GM23338 (cell line): ENCODE measurements at regions not wholly inside any gene's neighbourhood (a gene's known extent, or its start where the extent isn't known, plus 50 kb on each side); places are given as distances from the start of the nearest gene placed in this dataset.
"Not testable (repeated sequence)": the region's sequence is repeated elsewhere in the genome, so short reads cannot be mapped to it uniquely, and the experiment has no call there.

Source experiments
- ATAC-seq: fragments of 200-7000 bp; cut with Tn5 transposase; 3 replicates; pipeline ENCODE4 v1.9.1; 2020
- DNase-seq: peaks from one replicate; pipeline ENCODE4 v3.0.0-alpha.2; 2015; ENCODE audit warnings: low spot score
- H2AFZ ChIP-seq: fragments of 200-600 bp; sonication (generic); 2 replicates; pipeline ENCODE4 v1.8.0; 2016; ENCODE audit warnings: antibody characterized with exemption, mild to moderate bottlenecking, moderate library complexity
- H3F3A ChIP-seq: fragments of 200-600 bp; sonication (generic); replicated peaks from 2 replicates; pipeline ENCODE4 v1.8.0; 2017; ENCODE audit warnings: antibody characterized with exemption, mixed run types, low read depth
- H3K27ac ChIP-seq: fragments of 200-600 bp; sonication (generic); 2 replicates; pipeline ENCODE4 v1.6.1; 2016; ENCODE audit warnings: low read depth
- H3K27me3 ChIP-seq: fragments of 200-600 bp; sonication (generic); 2 replicates; pipeline ENCODE4 v1.8.0; 2016; ENCODE audit warnings: mild to moderate bottlenecking, mixed run types, moderate library complexity; ENCODE audit not compliant: insufficient read depth
- H3K36me3 ChIP-seq: fragments of 200-600 bp; sonication (generic); 2 replicates; pipeline ENCODE4 v1.8.0; 2016; ENCODE audit warnings: mild to moderate bottlenecking; ENCODE audit not compliant: insufficient read depth
- H3K4me1 ChIP-seq: fragments of 200-600 bp; sonication (generic); 2 replicates; pipeline ENCODE4 v1.8.0; 2016; ENCODE audit warnings: mild to moderate bottlenecking, moderate library complexity; ENCODE audit not compliant: insufficient read depth
- H3K4me2 ChIP-seq: fragments of 200-600 bp; sonication (generic); 2 replicates; pipeline ENCODE4 v1.7.1; 2017; ENCODE audit warnings: mixed run types
- H3K4me3 ChIP-seq: fragments of 200-600 bp; sonication (generic); 2 replicates; pipeline ENCODE4 v1.6.1; 2016; ENCODE audit warnings: mixed run types
- H3K79me2 ChIP-seq: fragments of 200-600 bp; sonication (generic); replicated peaks from 2 replicates; pipeline ENCODE4 v1.8.0; 2017; ENCODE audit warnings: mild to moderate bottlenecking; ENCODE audit not compliant: insufficient read depth
- H3K9me2 ChIP-seq: fragments of 200-600 bp; sonication (generic); 2 replicates; pipeline ENCODE4 v1.8.0; 2017; ENCODE audit not compliant: insufficient read depth
- H4K20me1 ChIP-seq: fragments of 200-600 bp; sonication (generic); replicated peaks from 2 replicates; pipeline ENCODE4 v1.8.0; 2017; ENCODE audit warnings: mild to moderate bottlenecking; ENCODE audit not compliant: insufficient read depth
- H3K27ac Mint-ChIP-seq: 2 replicates; pipeline ENCODE4 v1.8.0; 2020; ENCODE audit warnings: inconsistent platforms, mild to moderate bottlenecking, moderate library complexity, mixed read lengths
- H3K27me3 Mint-ChIP-seq: 3 replicates; pipeline ENCODE4 v1.8.0; 2022; ENCODE audit warnings: low read depth, mild to moderate bottlenecking, moderate library complexity, mixed read lengths, inconsistent platforms; ENCODE audit not compliant: insufficient read depth, poor library complexity
- H3K36me3 Mint-ChIP-seq: 3 replicates; pipeline ENCODE4 v1.8.0; 2021; ENCODE audit warnings: low read depth, mild to moderate bottlenecking, inconsistent platforms, moderate library complexity, mixed read lengths
- H3K4me1 Mint-ChIP-seq: 3 replicates; pipeline ENCODE4 v1.8.0; 2020; ENCODE audit warnings: mild to moderate bottlenecking, inconsistent platforms, mixed read lengths
- H3K4me3 Mint-ChIP-seq: 3 replicates; pipeline ENCODE4 v1.8.0; 2021; ENCODE audit warnings: moderate library complexity, mild to moderate bottlenecking, inconsistent platforms, mixed read lengths
- H3K9me3 Mint-ChIP-seq: 3 replicates; pipeline ENCODE4 v1.8.0; 2020; ENCODE audit warnings: moderate library complexity, mild to moderate bottlenecking, inconsistent platforms, mixed read lengths
- CREB1 ChIP-seq: fragments of 250-450 bp; sonication (Bioruptor Pico); IDR thresholded peaks from 2 replicates; pipeline ENCODE4 v1.5.0; 2020; ENCODE audit warnings: low read depth, mild to moderate bottlenecking, moderate library complexity
- CTCF ChIP-seq, 2 experiments: fragments of 200-600 bp in 1 of 2; sonication (generic) in 1 of 2; conservative IDR thresholded peaks; 2 replicates each; pipeline versions ENCODE4 v1.5.1 to v1.6.1; 2016 to 2017; ENCODE audit warnings: antibody characterized with exemption in 2 of 2, low read depth in 2 of 2, mild to moderate bottlenecking in 2 of 2, moderate library complexity in 1 of 2
- ETS1 ChIP-seq: IDR thresholded peaks from 2 replicates; pipeline ENCODE4 v1.6.1; 2016; ENCODE audit warnings: antibody characterized with exemption
- EZH2phosphoT487 ChIP-seq: fragments of 200-600 bp; sonication (generic); IDR thresholded peaks from one replicate; pipeline ENCODE4 v1.8.1; 2018; ENCODE audit warnings: antibody characterized with exemption; ENCODE audit not compliant: unreplicated experiment
- NANOG ChIP-seq: IDR thresholded peaks from 2 replicates; pipeline ENCODE4 v1.6.1; 2016; ENCODE audit warnings: antibody characterized with exemption, borderline replicate concordance
- STAT1 ChIP-seq: IDR thresholded peaks from one replicate; pipeline ENCODE4 v1.6.1; 2016; ENCODE audit warnings: antibody characterized with exemption; ENCODE audit not compliant: unreplicated experiment
- ZNF114 ChIP-seq: fragments of 250-450 bp; sonication (Bioruptor Pico); IDR thresholded peaks from 2 replicates; pipeline ENCODE4 v1.5.0; 2020; ENCODE audit warnings: mild to moderate bottlenecking, moderate library complexity
- ZNF331 ChIP-seq: fragments of 250-450 bp; sonication (Bioruptor Pico); IDR thresholded peaks from 2 replicates; pipeline ENCODE4 v1.5.0; 2020; ENCODE audit warnings: low read depth, mild to moderate bottlenecking, moderate library complexity

DNA sequence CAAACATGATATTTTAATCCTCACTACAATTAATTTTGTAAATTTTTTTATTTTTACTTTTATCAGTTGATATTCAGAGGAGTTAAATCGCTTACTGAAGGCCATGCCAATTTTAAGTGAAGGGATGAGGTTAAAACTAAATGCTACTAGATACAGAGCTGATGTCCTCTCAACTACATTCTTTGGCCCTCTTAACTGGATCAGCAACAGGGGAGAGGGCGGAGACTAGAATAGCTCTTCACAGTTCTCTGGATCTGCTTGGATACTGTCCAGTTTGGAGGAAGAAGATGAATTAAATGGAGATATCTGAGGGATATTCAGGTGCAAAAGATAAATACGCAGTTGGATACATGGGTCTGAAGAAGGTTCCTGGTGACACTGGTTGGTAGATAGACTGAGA lies 85.6 kb upstream of the LYSMD4 start:
- DNase-seq = no peak
- H3K27ac Mint-ChIP-seq = no peak overlapping the region
- H3K9me3 Mint-ChIP-seq = no peaks in the 10 kb centered on the region
- H3K27me3 Mint-ChIP-seq = peaks cover under 1% of the 10 kb centered on the region
- H3K4me3 Mint-ChIP-seq = no peak overlapping the region
- no peak for TF ChIP-seq CTCF (conservative IDR thresholded peaks at IDR 0.05; ENCODE audit: low read depth in 2 of 2)
- TF ChIP-seq ETS1 = no peak
- TF ChIP-seq EZH2phosphoT487 = no peak
- no peak for TF ChIP-seq NANOG
- TF ChIP-seq STAT1 = no peak
- TF ChIP-seq ZNF331 = no peak
- no peak for TF ChIP-seq ZNF114 (CRISPR knock-in tag)
- no peak for TF ChIP-seq CREB1 (CRISPR knock-in tag)
- Histone ChIP-seq H3F3A (no peaks in the 10 kb centered on the region), H3K9me2 (no peaks in the 10 kb centered on the region), H3K4me2 (no peak overlapping the region), H4K20me1 (no peaks in the 10 kb centered on the region), H3K79me2 (no peaks in the 10 kb centered on the region), H3K4me3 (no peak overlapping the region), H3K27me3 (no peaks in the 10 kb centered on the region), H2AFZ (no peak overlapping the region), H3K4me1 (no peaks in the 10 kb centered on the region), H3K36me3 (no peaks in the 10 kb centered on the region), H3K27ac (no peak overlapping the region)
- ATAC-seq = no peak
- H3K36me3 Mint-ChIP-seq = no peaks in the 10 kb centered on the region
- H3K4me1 Mint-ChIP-seq = no peaks in the 10 kb centered on the region

- H3F3A ChIP-seq, H3K79me2 ChIP-seq, H3K27ac Mint-ChIP-seq, H3K27ac ChIP-seq, DNase-seq, H3K9me2 ChIP-seq, H3K9me3 Mint-ChIP-seq, H3K36me3 Mint-ChIP-seq, H3K4me1 ChIP-seq, H3K4me1 Mint-ChIP-seq, H2AFZ ChIP-seq, H3K4me3 ChIP-seq, H4K20me1 ChIP-seq, H3K4me2 ChIP-seq, H3K27me3 ChIP-seq, H3K4me3 Mint-ChIP-seq, H3K27me3 Mint-ChIP-seq, H3K36me3 ChIP-seq, ATAC-seq: not testable (repeated sequence)
Measured at GRCh38 chr15:99816862-99817261, 83.6 kb upstream of the LYSMD4 start.

DNA sequence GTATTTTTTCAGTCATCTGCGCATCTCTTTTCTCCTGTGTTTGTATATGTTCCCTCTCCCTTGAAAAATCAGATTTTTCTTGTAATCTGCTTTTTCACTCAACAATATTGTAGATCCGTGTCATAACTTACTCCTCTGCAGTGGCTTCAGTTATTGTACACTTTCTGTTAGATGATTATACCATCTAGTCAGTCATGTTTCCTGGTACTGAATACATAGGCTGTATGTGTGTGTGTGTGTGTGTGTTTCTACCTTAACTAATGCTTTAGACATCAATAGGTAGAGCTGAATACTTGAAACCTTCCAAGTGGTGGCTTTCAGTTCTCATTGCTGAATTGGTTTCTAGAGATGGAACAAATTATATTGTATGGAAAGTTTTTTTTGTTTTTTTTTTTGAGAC lies 77.4 kb upstream of the LYSMD4 start:
- not testable (repeated sequence) for H3K36me3 ChIP-seq, H3K79me2 ChIP-seq, H3K27me3 ChIP-seq, H3K36me3 Mint-ChIP-seq, H2AFZ ChIP-seq, DNase-seq, H3K4me2 ChIP-seq, H3K9me3 Mint-ChIP-seq, ATAC-seq, H3K27me3 Mint-ChIP-seq, H3K27ac ChIP-seq, H3F3A ChIP-seq, H3K4me1 Mint-ChIP-seq, H3K4me1 ChIP-seq, H3K9me2 ChIP-seq, H3K4me3 Mint-ChIP-seq, H3K4me3 ChIP-seq, H4K20me1 ChIP-seq, H3K27ac Mint-ChIP-seq

- not testable (repeated sequence) for H3K9me3 Mint-ChIP-seq, H3K4me3 Mint-ChIP-seq, H3K4me1 Mint-ChIP-seq, H3K79me2 ChIP-seq, H3K4me3 ChIP-seq, H3K36me3 Mint-ChIP-seq, H3K4me2 ChIP-seq, H4K20me1 ChIP-seq, H2AFZ ChIP-seq, H3F3A ChIP-seq, H3K27ac Mint-ChIP-seq, H3K9me2 ChIP-seq, H3K27me3 ChIP-seq, H3K36me3 ChIP-seq, H3K4me1 ChIP-seq, H3K27me3 Mint-ChIP-seq, DNase-seq, H3K27ac ChIP-seq, ATAC-seq
Measured at GRCh38 chr15:99799854-99800250, 66.6 kb upstream of the LYSMD4 start.

GRCh38 chr15:99799182-99799853 lies 66.1 kb upstream of the LYSMD4 start:
- H3K4me1 Mint-ChIP-seq, ATAC-seq, H3K4me2 ChIP-seq, H3F3A ChIP-seq, H3K4me3 ChIP-seq, H3K9me2 ChIP-seq, H4K20me1 ChIP-seq, H3K27me3 ChIP-seq, H3K4me3 Mint-ChIP-seq, H3K27me3 Mint-ChIP-seq, H3K79me2 ChIP-seq, H3K36me3 Mint-ChIP-seq, H3K27ac ChIP-seq, H3K27ac Mint-ChIP-seq, DNase-seq, H3K9me3 Mint-ChIP-seq, H2AFZ ChIP-seq, H3K36me3 ChIP-seq, H3K4me1 ChIP-seq: not testable (repeated sequence)
